ENCODE measurements at regions not wholly inside any gene's neighbourhood (a gene's known extent, or its start where the extent isn't known, plus 50 kb on each side); places are given as distances from the start of the nearest gene placed in this dataset.

- no peak for TF ChIP-seq CTCF (IDR thresholded peaks at IDR 0.05; ENCODE audit: extremely low read depth, low read depth, low read length)
- Histone ChIP-seq H3K4me3 (ENCODE audit: insufficient read depth, low read length) (no peak overlapping the region), H3K79me2 (ENCODE audit: insufficient read depth, low read length) (no peaks in the 10 kb centered on the region), H3K4me2 (ENCODE audit: insufficient read depth, low read length) (no peak overlapping the region), H2AFZ (ENCODE audit: low read length) (no peak overlapping the region), H3K9me3 (ENCODE audit: low read depth, low read length) (no peaks in the 10 kb centered on the region), H3K36me3 (ENCODE audit: insufficient read depth, low read length) (no peaks in the 10 kb centered on the region), H3K27ac (ENCODE audit: low read depth, low read length) (no peak overlapping the region), H3K4me1 (ENCODE audit: insufficient read depth, low read length) (no peaks in the 10 kb centered on the region), H4K20me1 (ENCODE audit: insufficient read depth, low read length) (no peaks in the 10 kb centered on the region), H3K27me3 (ENCODE audit: insufficient read depth, low read length) (no peaks in the 10 kb centered on the region)
- no peak for DNase-seq (ENCODE audit: insufficient read length, low spot score, missing footprints)
These were observed 403.2 kb downstream of the NPIPA7 start for GRCh38 chr16:16782153-16782552.

- no peaks in the 10 kb centered on the region for H3K79me2 ChIP-seq (ENCODE audit: insufficient read depth, low read length)
- H3K4me2 ChIP-seq (ENCODE audit: insufficient read depth, low read length) = no peak overlapping the region
- no peaks in the 10 kb centered on the region for H4K20me1 ChIP-seq (ENCODE audit: insufficient read depth, low read length)
- no peaks in the 10 kb centered on the region for H3K27me3 ChIP-seq (ENCODE audit: insufficient read depth, low read length)
- no peaks in the 10 kb centered on the region for H3K9me3 ChIP-seq (ENCODE audit: low read depth, low read length)
- no peaks in the 10 kb centered on the region for H3K4me1 ChIP-seq (ENCODE audit: insufficient read depth, low read length)
- no peak overlapping the region for H3K4me3 ChIP-seq (ENCODE audit: insufficient read depth, low read length)
- no peak for TF ChIP-seq CTCF (IDR thresholded peaks at IDR 0.05; ENCODE audit: extremely low read depth, low read depth, low read length)
- no peaks in the 10 kb centered on the region for H3K36me3 ChIP-seq (ENCODE audit: insufficient read depth, low read length)
- H2AFZ ChIP-seq (ENCODE audit: low read length) = no peak overlapping the region
- DNase-seq (ENCODE audit: insufficient read length, low spot score, missing footprints) = no peak
- no peak overlapping the region for H3K27ac ChIP-seq (ENCODE audit: low read depth, low read length)
These were observed 409.1 kb downstream of the NPIPA7 start for GRCh38 chr16:16788004-16788403.

GRCh38 chr16:16790597-16790996, 411.7 kb downstream of the NPIPA7 start:
- no peak for DNase-seq (ENCODE audit: insufficient read length, low spot score, missing footprints)
- Histone ChIP-seq H3K4me2 (ENCODE audit: insufficient read depth, low read length) (no peak overlapping the region), H3K27ac (ENCODE audit: low read depth, low read length) (no peak overlapping the region), H3K9me3 (ENCODE audit: low read depth, low read length) (no peaks in the 10 kb centered on the region), H3K79me2 (ENCODE audit: insufficient read depth, low read length) (no peaks in the 10 kb centered on the region), H3K4me1 (ENCODE audit: insufficient read depth, low read length) (no peaks in the 10 kb centered on the region), H3K4me3 (ENCODE audit: insufficient read depth, low read length) (no peak overlapping the region), H3K27me3 (ENCODE audit: insufficient read depth, low read length) (no peaks in the 10 kb centered on the region), H2AFZ (ENCODE audit: low read length) (no peak overlapping the region), H4K20me1 (ENCODE audit: insufficient read depth, low read length) (no peaks in the 10 kb centered on the region), H3K36me3 (ENCODE audit: insufficient read depth, low read length) (no peaks in the 10 kb centered on the region)
- no peak for TF ChIP-seq CTCF (IDR thresholded peaks at IDR 0.05; ENCODE audit: extremely low read depth, low read depth, low read length)

GRCh38 chr16:16791051-16791450, 412.1 kb downstream of the NPIPA7 start:
- H3K27me3 ChIP-seq (ENCODE audit: insufficient read depth, low read length) = no peaks in the 10 kb centered on the region
- H2AFZ ChIP-seq (ENCODE audit: low read length) = no peak overlapping the region
- H3K4me3 ChIP-seq (ENCODE audit: insufficient read depth, low read length) = no peak overlapping the region
- no peaks in the 10 kb centered on the region for H3K9me3 ChIP-seq (ENCODE audit: low read depth, low read length)
- H3K27ac ChIP-seq (ENCODE audit: low read depth, low read length) = no peak overlapping the region
- H3K79me2 ChIP-seq (ENCODE audit: insufficient read depth, low read length) = no peaks in the 10 kb centered on the region
- TF ChIP-seq CTCF (IDR thresholded peaks at IDR 0.05; ENCODE audit: extremely low read depth, low read depth, low read length) = no peak
- no peak for DNase-seq (ENCODE audit: insufficient read length, low spot score, missing footprints)
- no peaks in the 10 kb centered on the region for H3K36me3 ChIP-seq (ENCODE audit: insufficient read depth, low read length)
- no peaks in the 10 kb centered on the region for H3K4me1 ChIP-seq (ENCODE audit: insufficient read depth, low read length)
- no peak overlapping the region for H3K4me2 ChIP-seq (ENCODE audit: insufficient read depth, low read length)
- no peaks in the 10 kb centered on the region for H4K20me1 ChIP-seq (ENCODE audit: insufficient read depth, low read length)

Measured in osteoblast (primary cell).